ENCODE measurements at regions not wholly inside any gene's neighbourhood (a gene's known extent, or its start where the extent isn't known, plus 50 kb on each side); places are given as distances from the start of the nearest gene placed in this dataset.

DNA sequence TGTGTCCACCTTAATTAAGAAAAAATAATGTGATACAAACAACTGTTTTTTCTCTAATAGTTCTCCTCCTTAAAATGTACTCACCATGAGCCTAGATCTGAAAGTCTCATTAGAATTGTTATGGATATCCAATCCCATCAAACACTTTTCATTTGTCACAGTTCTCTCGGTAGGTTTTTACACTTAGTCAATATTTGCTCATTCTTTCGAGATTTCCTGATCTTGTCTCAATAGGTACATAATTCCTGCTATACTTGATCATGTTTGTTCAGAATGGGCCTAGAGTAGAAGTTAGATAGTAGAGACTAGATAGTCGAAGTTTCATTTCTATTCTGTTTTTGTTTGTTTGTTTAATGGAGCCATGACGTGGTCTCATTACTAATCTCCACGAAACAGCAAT lies 2005.7 kb downstream of the NCAM2 start:
- Histone ChIP-seq H3K14ac (ENCODE audit: insufficient read length) (no peak overlapping the region), H4K91ac (replicated peaks; ENCODE audit: insufficient read length, low read length) (no peak overlapping the region), H2AK5ac (ENCODE audit: low read depth, low read length) (no peak overlapping the region), H3K23me2 (ENCODE audit: low read depth, low read length) (no peaks in the 10 kb centered on the region), H3K4ac (replicated peaks; ENCODE audit: insufficient read length, low read depth, low read length) (no peak overlapping the region), H2BK20ac (ENCODE audit: low read length) (no peak overlapping the region), H3K4me3 (ENCODE audit: extremely low read depth in 1 of 4, insufficient read depth in 2 of 4, low read depth in 3 of 4, low read length in 4 of 4) (no peak overlapping the region), H3K18ac (ENCODE audit: extremely low read depth, low read length) (no peak overlapping the region), H2AFZ (ENCODE audit: low read length) (no peak overlapping the region), H3K36me3 (ENCODE audit: control insufficient read depth in 2 of 4, insufficient read depth in 4 of 4, low read length in 3 of 4) (no peaks in the 10 kb centered on the region), H3K79me2 (ENCODE audit: control insufficient read depth in 1 of 2, insufficient read depth in 2 of 2, low read length in 2 of 2) (no peaks in the 10 kb centered on the region), H4K20me1 (replicated peaks in 1 of 2; ENCODE audit: control insufficient read depth in 1 of 2, insufficient read depth in 2 of 2, low read length in 2 of 2) (no peaks in the 10 kb centered on the region), H4K8ac (ENCODE audit: extremely low read depth, insufficient read depth, low read length) (no peak overlapping the region), H3K27me3 (replicated peaks in 1 of 4; ENCODE audit: control insufficient read depth in 3 of 4, extremely low read depth in 1 of 4, insufficient read depth in 3 of 4, low read length in 3 of 4) (no peaks in the 10 kb centered on the region), H4K5ac (ENCODE audit: insufficient read length, low read depth, low read length) (no peak overlapping the region), H3K79me1 (ENCODE audit: low read depth, low read length) (no peaks in the 10 kb centered on the region), H3K56ac (replicated peaks; ENCODE audit: insufficient read length, low read depth, low read length) (no peak overlapping the region), H2BK15ac (ENCODE audit: low read length) (no peak overlapping the region), H3K4me1 (replicated peaks in 1 of 4; ENCODE audit: control insufficient read depth in 3 of 4, insufficient read depth in 4 of 4, low read length in 3 of 4) (no peaks in the 10 kb centered on the region), H3K9ac (replicated peaks in 1 of 4; ENCODE audit: extremely low read depth in 1 of 4, low read depth in 3 of 4, low read length in 3 of 4) (no peak overlapping the region), H3K4me2 (ENCODE audit: insufficient read depth in 1 of 2, low read depth in 2 of 2, low read length in 2 of 2) (no peak overlapping the region), H2BK12ac (ENCODE audit: low read depth, low read length) (no peak overlapping the region), H2BK5ac (ENCODE audit: low read depth, low read length) (no peak overlapping the region), H3K27ac (ENCODE audit: low read depth, low read length) (no peak overlapping the region), H3K23ac (ENCODE audit: insufficient read length) (no peak overlapping the region), H3K9me3 (ENCODE audit: insufficient read depth in 2 of 2, low read depth in 1 of 2, low read length in 1 of 2) (no peaks in the 10 kb centered on the region), H2BK120ac (replicated peaks; ENCODE audit: low read depth, low read length) (no peak overlapping the region)
- CTCF ChIA-PET (ENCODE audit: partially characterized antibody) = interaction anchor here (0.6 to 1.0 kb wide), 2 partner anchors 12 to 733 kb away, joined by 4 read pairs; no protein-coding TSS in a partner anchor
- DNase-seq (ENCODE audit: low read depth in 1 of 2, low spot score in 2 of 2) = no peak
- POLR2A ChIA-PET (ENCODE audit: partially characterized antibody) = no interaction called here
- WGBS, 2 experiments (ENCODE audit: extremely low coverage in 1 of 2, insufficient coverage in 1 of 2, insufficient read length in 1 of 2, insufficient replicate concordance in 2 of 2, low coverage in 1 of 2, low lambda C conversion rate in 2 of 2, missing lambda C conversion rate in 1 of 2) = 87% methylated on average over 5 of the region's 5 CpGs; no CpG with 5 or more reads in 1 of the 2 experiments
- FAIRE-seq = no peak
- TF ChIP-seq SIX5 (IDR thresholded peaks at IDR 0.05; ENCODE audit: low read depth, low read length) = no peak
- TF ChIP-seq SIN3A (conservative IDR thresholded peaks at IDR 0.05 in 1 of 2, IDR thresholded peaks at IDR 0.05 in 1 of 2; ENCODE audit: low read depth in 1 of 2, low read length in 2 of 2) = no peak
- TF ChIP-seq EP300 (IDR thresholded peaks at IDR 0.05; ENCODE audit: borderline replicate concordance in 1 of 2, low read depth in 2 of 2, low read length in 2 of 2) = no peak
- TF ChIP-seq, protein P1, sequence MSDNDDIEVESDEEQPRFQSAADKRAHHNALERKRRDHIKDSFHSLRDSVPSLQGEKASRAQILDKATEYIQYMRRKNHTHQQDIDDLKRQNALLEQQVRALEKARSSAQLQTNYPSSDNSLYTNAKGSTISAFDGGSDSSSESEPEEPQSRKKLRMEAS (IDR thresholded peaks at IDR 0.05) = no peak
- TF ChIP-seq GTF2F1 (IDR thresholded peaks at IDR 0.05; ENCODE audit: borderline replicate concordance, low read depth, low read length) = no peak
- TF ChIP-seq CHD2 (IDR thresholded peaks at IDR 0.05; ENCODE audit: low read length) = no peak
- no peak for TF ChIP-seq TAF1 (IDR thresholded peaks at IDR 0.05; ENCODE audit: low read depth, low read length)
- no peak for TF ChIP-seq TEAD4 (IDR thresholded peaks at IDR 0.05; ENCODE audit: low read depth, low read length)
- no peak for TF ChIP-seq RXRA (IDR thresholded peaks at IDR 0.05; ENCODE audit: insufficient read depth, low read depth, low read length)
- no peak for TF ChIP-seq SAP30 (IDR thresholded peaks at IDR 0.05; ENCODE audit: insufficient read depth, insufficient replicate concordance, low read length)
- TF ChIP-seq TAF7 (optimal IDR thresholded peaks at IDR 0.05; ENCODE audit: borderline replicate concordance, low read depth, low read length) = no peak
- no peak for TF ChIP-seq SP4 (IDR thresholded peaks at IDR 0.05; ENCODE audit: low read length)
- no peak for TF ChIP-seq TBP (IDR thresholded peaks at IDR 0.05; ENCODE audit: low read depth, low read length)
- TF ChIP-seq PHF8 (conservative IDR thresholded peaks at IDR 0.05; ENCODE audit: low read depth, low read length) = no peak

All from H1 (cell line).